RWPE1 (cell line): ENCODE measurements at regions not wholly inside any gene's neighbourhood (a gene's known extent, or its start where the extent isn't known, plus 50 kb on each side); places are given as distances from the start of the nearest gene placed in this dataset.

Experiments
- CTCF ChIA-PET: fragments of 350-600 bp; sonication (Branson Sonifier 250); formaldehyde crosslinking; extraction: SDS; loops from one replicate; lab custom pipeline; 2021; lab: Yijun Ruan, JAX
- POLR2A ChIA-PET: fragments of 400-600 bp; formaldehyde crosslinking; extraction: SDS; loops from one replicate; lab custom pipeline; 2020; ENCODE audit warnings: antibody characterized with exemption; ENCODE audit not compliant: low non-redundant PET; lab: Yijun Ruan, JAX
- DNase-seq: peaks from one replicate; pipeline ENCODE4 v3.0.0; 2012; ENCODE audit warnings: low spot score
- H3K27ac ChIP-seq: fragments of 450-650 bp; 2 replicates; pipeline ENCODE4 v1.5.1; 2017
- TF ChIP-seq, protein P1 (sequence below): fragments of 450-650 bp; conservative IDR thresholded peaks from 2 replicates; pipeline ENCODE4 v1.5.1; 2017; ENCODE audit warnings: low read depth, mild to moderate bottlenecking

- H3K27ac ChIP-seq = no peak overlapping the region
- TF ChIP-seq, protein P1, sequence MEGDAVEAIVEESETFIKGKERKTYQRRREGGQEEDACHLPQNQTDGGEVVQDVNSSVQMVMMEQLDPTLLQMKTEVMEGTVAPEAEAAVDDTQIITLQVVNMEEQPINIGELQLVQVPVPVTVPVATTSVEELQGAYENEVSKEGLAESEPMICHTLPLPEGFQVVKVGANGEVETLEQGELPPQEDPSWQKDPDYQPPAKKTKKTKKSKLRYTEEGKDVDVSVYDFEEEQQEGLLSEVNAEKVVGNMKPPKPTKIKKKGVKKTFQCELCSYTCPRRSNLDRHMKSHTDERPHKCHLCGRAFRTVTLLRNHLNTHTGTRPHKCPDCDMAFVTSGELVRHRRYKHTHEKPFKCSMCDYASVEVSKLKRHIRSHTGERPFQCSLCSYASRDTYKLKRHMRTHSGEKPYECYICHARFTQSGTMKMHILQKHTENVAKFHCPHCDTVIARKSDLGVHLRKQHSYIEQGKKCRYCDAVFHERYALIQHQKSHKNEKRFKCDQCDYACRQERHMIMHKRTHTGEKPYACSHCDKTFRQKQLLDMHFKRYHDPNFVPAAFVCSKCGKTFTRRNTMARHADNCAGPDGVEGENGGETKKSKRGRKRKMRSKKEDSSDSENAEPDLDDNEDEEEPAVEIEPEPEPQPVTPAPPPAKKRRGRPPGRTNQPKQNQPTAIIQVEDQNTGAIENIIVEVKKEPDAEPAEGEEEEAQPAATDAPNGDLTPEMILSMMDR = no peak
- ChIA-PET CTCF (no interaction called here), POLR2A (no interaction called here)
- DNase-seq = no peak
Observed at GRCh38 chr5:139733698-139734538, 61.7 kb upstream of the PSD2 start.

GRCh38 chr5:139734539-139734916 lies 61.1 kb upstream of the PSD2 start:
- no peak overlapping the region for H3K27ac ChIP-seq
- POLR2A ChIA-PET = no interaction called here
- CTCF ChIA-PET = no interaction called here
- TF ChIP-seq, protein P1 = no peak
- DNase-seq = no peak

GRCh38 chr5:139738193-139739149 lies 57.1 kb upstream of the PSD2 start:
- TF ChIP-seq, protein P1 = no peak
- H3K27ac ChIP-seq = peak overlapping the region; percentile 14; the same call in 1 of the 2 replicates
- ChIA-PET POLR2A (no interaction called here), CTCF (interaction anchor here (0.5 to 1.2 kb wide), 2 partner anchors 27 to 221 kb away, joined by 4 to 11 read pairs; no protein-coding TSS in a partner anchor)
- no peak for DNase-seq

DNA sequence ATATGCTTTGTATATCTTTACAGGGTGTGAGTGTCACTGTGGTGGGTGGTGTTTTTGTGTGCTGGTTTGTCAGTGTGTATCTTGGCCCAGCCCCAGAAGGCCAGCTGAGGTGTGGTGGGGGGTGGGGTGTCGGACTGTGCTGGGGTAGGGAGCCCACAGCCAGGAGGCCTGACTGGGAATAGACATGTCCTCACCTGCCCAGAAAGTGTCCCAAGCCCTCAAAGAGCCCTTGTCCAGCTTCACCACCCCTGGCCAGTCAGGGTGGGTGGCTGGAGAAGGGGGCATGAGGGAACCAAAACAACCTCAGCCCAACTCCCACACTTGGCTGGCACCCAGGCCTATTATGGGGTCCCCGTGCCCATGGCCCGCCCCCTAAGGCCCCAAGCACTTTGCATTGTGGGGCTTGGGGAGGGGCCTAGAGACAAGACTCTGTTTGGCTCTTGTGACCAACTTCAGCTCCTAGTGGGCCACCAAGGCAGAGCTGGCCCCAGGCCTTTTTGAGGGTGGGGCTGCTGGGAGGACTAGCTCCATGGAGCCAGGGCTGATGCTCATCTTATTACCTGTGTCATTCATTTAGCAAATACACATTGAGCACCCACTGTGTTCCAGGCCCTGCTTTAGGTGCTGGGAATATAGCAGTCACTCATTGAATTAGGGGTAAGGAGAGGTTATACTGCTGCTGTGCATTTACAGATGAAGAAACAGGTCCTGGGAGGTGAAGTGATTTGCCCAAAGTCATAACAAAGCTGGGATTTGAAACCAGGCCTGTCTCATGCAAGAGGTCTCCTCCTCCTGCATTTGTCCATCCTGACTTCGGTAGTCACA lies 56.2 kb upstream of the PSD2 start:
- TF ChIP-seq, protein P1 = no peak
- DNase-seq = no peak
- peak overlapping the region; percentile 14 for H3K27ac ChIP-seq
- ChIA-PET POLR2A (no interaction called here), CTCF (interaction anchor here (1.0 to 1.9 kb wide), 3 partner anchors 24 to 26 kb away, joined by 4 to 11 read pairs (median 7); no protein-coding TSS in a partner anchor)

DNA sequence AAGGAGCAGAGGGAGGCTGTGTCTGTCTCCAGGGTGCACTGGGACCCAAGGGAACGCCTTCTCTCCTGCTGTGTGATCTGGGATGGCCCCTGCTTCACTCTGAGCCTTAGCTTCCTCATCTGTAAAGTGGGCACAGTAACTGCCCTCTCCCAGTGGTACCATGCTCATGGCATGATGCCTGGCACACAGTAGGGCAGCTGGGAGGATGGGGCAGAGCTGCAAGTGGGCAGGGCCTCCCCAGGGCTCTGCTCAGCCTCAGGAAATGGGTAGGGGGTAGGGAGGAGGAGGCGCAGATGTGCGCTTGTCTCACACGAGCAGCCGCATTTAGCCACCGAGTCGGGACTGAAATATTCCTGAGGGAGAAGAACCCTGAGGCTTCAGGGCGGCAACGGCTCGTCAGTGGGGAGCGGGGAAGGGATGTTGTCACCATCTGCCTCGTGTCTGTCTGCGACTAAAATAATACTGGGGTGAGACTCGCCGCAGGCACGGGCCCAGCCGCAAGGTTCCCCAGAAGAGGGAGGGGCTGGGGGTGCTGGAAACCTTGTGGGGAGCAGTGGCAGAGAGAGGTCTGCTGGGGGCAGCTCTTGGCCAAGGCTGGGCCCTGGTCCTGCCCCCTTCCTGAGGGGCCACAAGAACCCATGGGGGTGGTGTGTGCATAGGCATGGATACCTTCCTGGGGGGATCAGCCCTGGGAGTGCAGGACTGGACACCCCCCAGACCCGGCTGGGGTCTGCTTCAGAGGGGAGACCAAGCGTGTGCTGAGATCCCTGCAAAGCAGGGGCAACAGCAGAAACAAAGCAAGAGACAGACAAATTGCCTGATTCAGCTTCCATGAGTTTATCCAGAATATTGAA lies 55.2 kb upstream of the PSD2 start:
- ChIA-PET POLR2A (no interaction called here), CTCF (interaction anchor here (1.0 to 1.9 kb wide), 2 partner anchors 23 to 25 kb away, joined by 4 to 7 read pairs; no protein-coding TSS in a partner anchor)
- H3K27ac ChIP-seq = no peak overlapping the region
- TF ChIP-seq, protein P1 = no peak
- no peak for DNase-seq
